WERI-Rb-1 (cell line): ENCODE measurements at regions not wholly inside any gene's neighbourhood (a gene's known extent, or its start where the extent isn't known, plus 50 kb on each side); places are given as distances from the start of the nearest gene placed in this dataset.

Experiments
- DNase-seq: peaks from one replicate; pipeline ENCODE4 v3.0.0-alpha.2; 2020
- H3K27ac ChIP-seq: fragments of 250-450 bp; sonication (Bioruptor Pico); 2 replicates; pipeline ENCODE4 v1.5.1; 2020; ENCODE audit warnings: mild to moderate bottlenecking, moderate library complexity
- H3K27me3 ChIP-seq: fragments of 250-450 bp; sonication (Bioruptor Pico); 2 replicates; pipeline ENCODE4 v1.5.1; 2021; ENCODE audit warnings: mild to moderate bottlenecking, low read depth, moderate library complexity; ENCODE audit not compliant: insufficient read depth, severe bottlenecking
- H3K36me3 ChIP-seq: fragments of 250-450 bp; sonication (Bioruptor Pico); 2 replicates; pipeline ENCODE4 v1.5.1; 2020; ENCODE audit warnings: mild to moderate bottlenecking, moderate library complexity
- H3K4me3 ChIP-seq: 2 replicates; pipeline ENCODE4 v1.5.1; 2011; ENCODE audit warnings: low read depth, mild to moderate bottlenecking, control low read depth, low read length
- H3K9me3 ChIP-seq: fragments of 250-450 bp; sonication (Bioruptor Pico); 2 replicates; pipeline ENCODE4 v1.5.1; 2021; ENCODE audit warnings: mild to moderate bottlenecking, moderate library complexity; ENCODE audit not compliant: severe bottlenecking
- TF ChIP-seq, protein P1 (sequence below): IDR thresholded peaks from 2 replicates; pipeline ENCODE4 v1.5.1; 2011; ENCODE audit warnings: low read depth, mild to moderate bottlenecking, control low read depth, inconsistent platforms, low read length

DNA sequence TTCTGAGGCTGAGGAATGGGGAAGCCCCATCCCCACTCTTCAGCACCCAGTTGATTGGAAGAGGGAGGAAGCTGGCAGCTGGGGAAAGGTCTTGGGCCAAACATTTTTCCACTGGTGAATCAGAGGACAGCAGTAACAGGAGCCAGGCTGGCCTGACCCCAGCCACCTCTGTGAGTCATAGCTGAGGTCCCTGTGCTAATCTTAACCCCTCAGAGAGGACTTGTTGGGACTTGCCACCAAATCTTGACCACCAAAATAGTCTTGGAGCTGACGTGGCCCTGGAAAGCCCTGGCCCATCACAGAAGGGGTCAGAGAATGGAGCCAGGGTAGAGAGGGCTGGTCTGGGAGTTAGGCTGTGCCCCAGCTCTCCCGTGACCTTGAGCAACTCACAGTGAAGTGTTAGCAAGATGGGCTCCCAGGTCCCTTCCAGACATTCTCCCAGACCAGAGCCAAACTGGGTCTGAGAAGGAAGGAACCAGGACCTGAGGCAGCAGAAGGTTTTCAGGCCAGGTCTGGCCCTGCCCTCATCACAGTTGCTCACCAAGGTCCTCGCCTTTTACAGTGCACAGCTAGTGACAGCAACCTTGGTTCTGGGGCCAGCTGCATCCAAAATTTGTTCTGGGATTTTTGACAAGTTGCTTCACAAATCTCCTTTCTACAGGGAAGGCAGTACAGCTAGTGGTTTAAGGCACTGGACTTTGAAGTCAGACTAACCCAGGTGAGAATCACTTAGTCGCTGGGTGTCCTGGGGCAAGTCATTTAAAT lies 266.6 kb downstream of the CYP26B1 start:
- Histone ChIP-seq H3K36me3 (no peaks in the 10 kb centered on the region), H3K4me3 (no peak overlapping the region), H3K9me3 (no peaks in the 10 kb centered on the region), H3K27ac (no peak overlapping the region; the same call in 1 of the 2 replicates), H3K27me3 (no peaks in the 10 kb centered on the region)
- TF ChIP-seq, protein P1, sequence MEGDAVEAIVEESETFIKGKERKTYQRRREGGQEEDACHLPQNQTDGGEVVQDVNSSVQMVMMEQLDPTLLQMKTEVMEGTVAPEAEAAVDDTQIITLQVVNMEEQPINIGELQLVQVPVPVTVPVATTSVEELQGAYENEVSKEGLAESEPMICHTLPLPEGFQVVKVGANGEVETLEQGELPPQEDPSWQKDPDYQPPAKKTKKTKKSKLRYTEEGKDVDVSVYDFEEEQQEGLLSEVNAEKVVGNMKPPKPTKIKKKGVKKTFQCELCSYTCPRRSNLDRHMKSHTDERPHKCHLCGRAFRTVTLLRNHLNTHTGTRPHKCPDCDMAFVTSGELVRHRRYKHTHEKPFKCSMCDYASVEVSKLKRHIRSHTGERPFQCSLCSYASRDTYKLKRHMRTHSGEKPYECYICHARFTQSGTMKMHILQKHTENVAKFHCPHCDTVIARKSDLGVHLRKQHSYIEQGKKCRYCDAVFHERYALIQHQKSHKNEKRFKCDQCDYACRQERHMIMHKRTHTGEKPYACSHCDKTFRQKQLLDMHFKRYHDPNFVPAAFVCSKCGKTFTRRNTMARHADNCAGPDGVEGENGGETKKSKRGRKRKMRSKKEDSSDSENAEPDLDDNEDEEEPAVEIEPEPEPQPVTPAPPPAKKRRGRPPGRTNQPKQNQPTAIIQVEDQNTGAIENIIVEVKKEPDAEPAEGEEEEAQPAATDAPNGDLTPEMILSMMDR: no peak
- DNase-seq: no peak

DNA sequence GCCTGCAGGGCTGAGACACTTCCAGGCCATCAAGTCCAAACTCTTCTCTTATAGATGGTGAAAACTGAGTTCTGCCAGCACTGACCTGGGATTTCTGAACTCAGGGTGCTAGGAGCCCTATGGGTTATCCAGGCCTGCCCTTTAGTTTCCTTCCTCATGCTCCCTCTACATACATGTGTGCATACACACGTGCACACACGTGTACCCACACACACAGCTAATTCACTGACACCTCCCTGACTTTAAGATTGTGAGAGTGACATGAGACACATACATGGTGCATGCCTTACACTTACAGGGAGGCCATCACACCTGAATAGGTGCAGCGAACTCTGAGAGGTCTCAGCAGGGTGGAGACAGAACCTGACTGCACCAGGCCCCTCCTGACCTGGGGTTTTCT lies 267.4 kb downstream of the CYP26B1 start:
- TF ChIP-seq, protein P1: no peak
- H3K27ac ChIP-seq: no peak overlapping the region
- DNase-seq: no peak
- H3K27me3 ChIP-seq: no peaks in the 10 kb centered on the region
- H3K36me3 ChIP-seq: no peaks in the 10 kb centered on the region
- no peak overlapping the region for H3K4me3 ChIP-seq
- H3K9me3 ChIP-seq: no peaks in the 10 kb centered on the region

DNA sequence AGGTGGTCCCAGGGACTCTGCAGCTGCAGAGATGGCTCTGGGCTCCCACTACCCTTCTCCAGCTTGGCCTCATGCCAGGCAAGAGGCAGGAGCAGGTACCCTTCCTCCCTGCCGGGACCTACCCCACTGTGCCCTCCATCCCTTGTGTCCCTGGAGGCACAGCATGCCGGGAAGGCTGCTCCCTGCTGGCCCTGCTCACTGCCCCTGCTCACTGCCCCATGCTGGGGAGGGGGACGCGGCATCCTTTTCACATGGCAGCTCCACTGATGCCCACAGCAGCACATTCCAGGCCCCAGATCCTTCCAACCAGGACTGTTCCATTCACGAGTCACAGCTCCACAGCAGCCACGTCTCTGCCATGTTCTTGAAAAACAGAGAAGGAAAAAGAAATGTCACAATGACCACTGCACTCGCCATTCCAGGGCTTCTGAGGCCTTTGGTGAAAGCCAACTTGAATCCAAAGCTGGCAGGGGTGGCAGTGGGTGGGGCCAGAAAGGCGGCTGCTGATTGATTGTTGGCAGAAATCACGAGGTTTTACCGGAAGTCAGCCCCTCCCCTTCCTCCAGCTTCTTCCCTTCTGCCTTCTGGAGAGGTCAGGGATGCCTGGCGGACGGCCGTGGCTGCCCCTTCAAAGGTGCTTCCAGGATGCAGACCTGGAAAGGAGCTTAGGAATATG lies 268.0 kb downstream of the CYP26B1 start:
- Histone ChIP-seq H3K36me3 (no peaks in the 10 kb centered on the region), H3K27me3 (no peaks in the 10 kb centered on the region), H3K4me3 (no peak overlapping the region), H3K27ac (no peak overlapping the region), H3K9me3 (no peaks in the 10 kb centered on the region)
- no peak for DNase-seq
- TF ChIP-seq, protein P1: no peak

DNA sequence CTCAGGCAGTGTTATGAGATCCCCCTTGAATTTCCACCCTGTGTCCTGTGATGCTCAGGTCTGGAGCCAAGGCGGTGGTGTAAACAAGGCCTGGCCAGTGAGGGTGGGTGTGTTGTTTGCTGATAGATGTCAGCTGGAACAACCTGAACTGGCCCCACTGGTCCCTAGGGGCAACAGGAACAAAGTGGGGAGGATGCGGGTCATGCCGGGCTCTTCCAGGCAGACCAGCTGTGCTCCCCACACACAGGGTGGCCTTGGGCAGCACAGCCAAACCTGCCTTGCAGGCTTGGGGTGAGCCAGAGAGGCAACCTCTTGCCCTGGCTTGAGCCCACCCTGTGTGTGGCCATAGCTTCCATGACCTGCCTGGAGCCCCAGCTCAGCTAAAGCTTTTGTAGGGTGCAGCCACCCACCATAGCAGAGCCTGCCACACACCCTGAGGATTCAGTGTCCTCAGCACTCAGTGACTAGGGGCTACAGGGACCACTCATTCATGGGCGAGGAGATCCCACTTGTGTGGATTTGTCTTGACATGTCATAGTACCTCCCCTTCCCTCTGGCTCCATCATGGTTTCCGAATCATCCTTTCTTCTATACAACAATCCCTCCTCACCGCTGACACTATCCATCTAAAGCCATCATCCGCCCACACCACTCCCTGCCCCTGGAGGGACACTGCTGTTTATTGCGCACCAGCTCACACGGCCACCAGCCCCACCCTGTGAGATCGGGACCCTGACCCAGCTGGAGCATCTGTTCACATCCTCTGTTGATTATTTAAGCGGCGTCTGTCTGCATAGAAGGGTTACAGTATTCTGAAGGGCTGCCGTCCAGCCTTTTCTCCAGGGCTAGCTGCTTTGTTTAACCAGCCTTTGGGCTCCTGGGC lies 268.8 kb downstream of the CYP26B1 start:
- no peak for DNase-seq
- H3K4me3 ChIP-seq: no peak overlapping the region
- H3K27me3 ChIP-seq: no peaks in the 10 kb centered on the region
- H3K9me3 ChIP-seq: no peaks in the 10 kb centered on the region
- H3K36me3 ChIP-seq: no peaks in the 10 kb centered on the region
- TF ChIP-seq, protein P1: no peak
- H3K27ac ChIP-seq: no peak overlapping the region

DNA sequence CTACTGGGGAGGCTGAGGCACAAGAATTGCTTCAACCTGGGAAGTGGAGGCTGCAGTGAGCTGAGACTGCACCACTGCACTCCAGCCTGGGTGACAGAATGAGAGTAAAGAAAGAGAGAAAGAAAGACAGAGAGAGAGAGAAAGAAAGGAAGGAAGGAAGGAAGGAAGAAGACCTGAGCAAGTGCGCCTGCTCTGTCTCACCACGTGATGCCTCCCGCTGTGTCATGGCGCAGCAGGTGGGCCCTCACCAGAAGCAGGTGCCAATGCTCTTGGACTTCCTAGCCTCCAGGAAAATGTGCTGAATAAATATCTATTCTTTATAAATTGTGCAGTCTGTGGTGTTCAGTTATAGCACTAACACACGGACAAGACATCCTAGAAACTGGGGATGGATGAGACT lies 270.0 kb downstream of the CYP26B1 start:
- Histone ChIP-seq H3K36me3 (no peaks in the 10 kb centered on the region), H3K27ac (no peak overlapping the region), H3K4me3 (no peak overlapping the region), H3K9me3 (no peaks in the 10 kb centered on the region), H3K27me3 (no peaks in the 10 kb centered on the region)
- no peak for DNase-seq
- TF ChIP-seq, protein P1: no peak
